CD14-positive monocyte (primary cell): ENCODE measurements at regions not wholly inside any gene's neighbourhood (a gene's known extent, or its start where the extent isn't known, plus 50 kb on each side); places are given as distances from the start of the nearest gene placed in this dataset.

ENCODE experiments used
- DNase-seq, 3 donors: peaks; one replicate each; pipeline ENCODE4 v3.0.0-alpha.2; 2011 to 2022
- H2AFZ ChIP-seq: 2 replicates; pipeline ENCODE4 v1.6.0; 2012; ENCODE audit warnings: mild to moderate bottlenecking, low read depth, low read length, inconsistent platforms; ENCODE audit not compliant: insufficient read depth, poor library complexity, severe bottlenecking
- H3K27ac ChIP-seq, 2 donors: 1 replicate in 1 of 2; 2 replicates in 1 of 2; pipeline ENCODE4 v1.5.1; 2012 to 2013; ENCODE audit warnings: low read length in 2 of 2, control low read depth in 1 of 2, inconsistent platforms in 1 of 2, low read depth in 1 of 2, mild to moderate bottlenecking in 1 of 2
- H3K27me3 ChIP-seq, 2 donors: one replicate each; pipeline versions ENCODE4 v1.6.0 to v1.6.1; 2011 to 2013; ENCODE audit warnings: low read length in 2 of 2; ENCODE audit not compliant: control insufficient read depth in 2 of 2, insufficient read depth in 2 of 2
- H3K36me3 ChIP-seq, 2 donors: replicated peaks in 1 of 2; 1 replicate in 1 of 2; 2 replicates in 1 of 2; pipeline versions ENCODE4 v1.5.1 to v1.6.1; 2012 to 2013; ENCODE audit warnings: low read length in 2 of 2, control low read depth in 1 of 2, inconsistent platforms in 1 of 2, mild to moderate bottlenecking in 1 of 2; ENCODE audit not compliant: insufficient read depth in 2 of 2, control insufficient read depth in 1 of 2
- H3K4me1 ChIP-seq, 2 donors: 1 replicate in 1 of 2; 2 replicates in 1 of 2; pipeline versions ENCODE4 v1.5.1 to v1.6.1; 2012 to 2013; ENCODE audit warnings: low read length in 2 of 2, control low read depth in 1 of 2, inconsistent platforms in 1 of 2, mild to moderate bottlenecking in 1 of 2, moderate library complexity in 1 of 2; ENCODE audit not compliant: insufficient read depth in 2 of 2, control insufficient read depth in 1 of 2
- H3K4me2 ChIP-seq: replicated peaks from 2 replicates; pipeline ENCODE3; 2012; ENCODE audit warnings: low read length, moderate library complexity, mild to moderate bottlenecking; ENCODE audit not compliant: poor library complexity, severe bottlenecking; ENCODE audit errors: extremely low read depth
- H3K4me3 ChIP-seq, 3 experiments: fragments of 200-600 bp in 1 of 3; sonication (generic) in 1 of 3; replicated peaks in 1 of 3; 1 replicate in 2 of 3; 2 replicates in 1 of 3; pipeline ENCODE4 v1.5.1; 2011 to 2013; ENCODE audit warnings: low read length in 3 of 3, mild to moderate bottlenecking in 3 of 3, control low read depth in 2 of 3, low read depth in 2 of 3, inconsistent platforms in 1 of 3, moderate library complexity in 1 of 3
- H3K79me2 ChIP-seq: 2 replicates; pipeline ENCODE4 v1.6.0; 2012; ENCODE audit warnings: mild to moderate bottlenecking, control low read depth, inconsistent platforms, low read length, moderate library complexity; ENCODE audit not compliant: insufficient read depth
- H3K9ac ChIP-seq: 2 replicates; pipeline ENCODE4 v1.6.0; 2017; ENCODE audit warnings: low read length, mild to moderate bottlenecking; ENCODE audit not compliant: insufficient read depth, poor library complexity, severe bottlenecking
- H3K9me3 ChIP-seq, 2 donors: replicated peaks in 1 of 2; 1 replicate in 1 of 2; 2 replicates in 1 of 2; pipeline versions ENCODE4 v1.5.1 to v1.6.1; 2012 to 2013; ENCODE audit warnings: low read length in 2 of 2, control low read depth in 1 of 2; ENCODE audit not compliant: control insufficient read depth in 1 of 2, insufficient read depth in 1 of 2
- H4K20me1 ChIP-seq: 2 replicates; pipeline ENCODE4 v1.6.0; 2012; ENCODE audit warnings: mild to moderate bottlenecking, low read length, control low read depth, moderate library complexity; ENCODE audit not compliant: insufficient read depth
- H3K27ac Mint-ChIP-seq, 7 donors: one replicate each; pipeline ENCODE4 v1.8.0; 2020; ENCODE audit warnings: mild to moderate bottlenecking in 7 of 7, mixed read lengths in 7 of 7, moderate library complexity in 6 of 7, inconsistent platforms in 2 of 7
- H3K27me3 Mint-ChIP-seq, 3 donors: one replicate each; pipeline ENCODE4 v1.8.0; 2021 to 2022; ENCODE audit warnings: low read depth in 3 of 3, mild to moderate bottlenecking in 3 of 3, mixed read lengths in 3 of 3, moderate library complexity in 3 of 3, inconsistent platforms in 1 of 3
- H3K36me3 Mint-ChIP-seq, 2 donors: one replicate each; pipeline ENCODE4 v1.8.0; 2020; ENCODE audit warnings: mixed read lengths in 2 of 2, inconsistent platforms in 1 of 2, mild to moderate bottlenecking in 1 of 2
- H3K4me1 Mint-ChIP-seq: one replicate; pipeline ENCODE4 v1.8.0; 2020; ENCODE audit warnings: mild to moderate bottlenecking, mixed read lengths
- H3K4me3 Mint-ChIP-seq, 2 donors: one replicate each; pipeline ENCODE4 v1.8.0; 2020; ENCODE audit warnings: mild to moderate bottlenecking in 2 of 2, mixed read lengths in 2 of 2, moderate library complexity in 1 of 2
- H3K9me3 Mint-ChIP-seq, 7 donors: one replicate each; pipeline ENCODE4 v1.8.0; 2020 to 2022; ENCODE audit warnings: mixed read lengths in 7 of 7, mild to moderate bottlenecking in 6 of 7, moderate library complexity in 6 of 7, inconsistent platforms in 2 of 7
- CTCF ChIP-seq: fragments of 200-600 bp; IDR thresholded peaks from one replicate; pipeline ENCODE4 v1.8.0; 2022; ENCODE audit warnings: antibody characterized with exemption, mild to moderate bottlenecking
- WGBS: methylation state at CpG from one replicate; pipeline ENCODE4 v1.1.5; 2013; ENCODE audit warnings: missing lambda C conversion rate; ENCODE audit not compliant: insufficient coverage; 5-methylcytosine and 5-hydroxymethylcytosine counted together
- intact Hi-C, 2 donors: fragments of 100-400 bp; cut with micrococcal nuclease; formaldehyde crosslinking; loops; one replicate each; pipeline versions ENCODE4 v1.15.0 to v1.15.1; 2023

GRCh38 chr1:182174513-182174855 is 113.0 kb upstream of the ZNF648 start:
- no peak overlapping the region for H3K4me2 ChIP-seq
- H3K79me2 ChIP-seq = no peaks in the 10 kb centered on the region
- TF ChIP-seq CTCF = no peak
- no CpG with 5 or more reads among the region's 1 CpG for WGBS
- Mint-ChIP-seq H3K9me3 (peaks cover 0 to 2% (median 0%) of the 10 kb centered on the region in 7 donors), H3K27ac (peak overlapping the region in 5 of 7 donors; percentile 64 to 92 (median 84)), H3K4me3 (no peak overlapping the region), H3K36me3 (no peaks in the 10 kb centered on the region), H3K27me3 (peaks cover 0 to 3% (median 0%) of the 10 kb centered on the region in 3 donors), H3K4me1 (peaks cover 41% of the 10 kb centered on the region)
- no peak overlapping the region for H3K9ac ChIP-seq
- no peaks in the 10 kb centered on the region for H3K36me3 ChIP-seq
- intact Hi-C loops = no loop called here
- no peaks in the 10 kb centered on the region for H3K9me3 ChIP-seq
- H3K27me3 ChIP-seq = no peaks in the 10 kb centered on the region
- no peaks in the 10 kb centered on the region for H4K20me1 ChIP-seq
- peak overlapping the region in 1 of 2 donors; percentile 42 for H3K27ac ChIP-seq
- H3K4me1 ChIP-seq = peaks cover 46 to 66% of the 10 kb centered on the region in 2 donors
- H3K4me3 ChIP-seq = peak overlapping the region in 1 of 3 experiments; percentile 3
- DNase-seq = no peak
- H2AFZ ChIP-seq = no peak overlapping the region

GRCh38 chr1:182173808-182174512 is 112.4 kb upstream of the ZNF648 start:
- Histone ChIP-seq H3K4me3 (peak overlapping the region in 1 of 3 experiments; percentile 3), H3K4me1 (peaks cover 51 to 71% of the 10 kb centered on the region in 2 donors), H3K36me3 (no peaks in the 10 kb centered on the region), H3K4me2 (no peak overlapping the region), H3K9ac (no peak overlapping the region), H3K27me3 (no peaks in the 10 kb centered on the region), H4K20me1 (no peaks in the 10 kb centered on the region), H3K79me2 (no peaks in the 10 kb centered on the region), H2AFZ (no peak overlapping the region), H3K9me3 (no peaks in the 10 kb centered on the region), H3K27ac (peak overlapping the region in 1 of 2 donors; percentile 42)
- Mint-ChIP-seq H3K27ac (peak overlapping the region in 6 of 7 donors; percentile 6 to 87 (median 63)), H3K4me1 (peaks cover 46% of the 10 kb centered on the region), H3K36me3 (no peaks in the 10 kb centered on the region), H3K9me3 (no peaks in the 10 kb centered on the region), H3K27me3 (peaks cover 0 to 3% (median 0%) of the 10 kb centered on the region in 3 donors), H3K4me3 (no peak overlapping the region)
- TF ChIP-seq CTCF = no peak
- intact Hi-C loops = no loop called here
- peak in 1 of 3 donors; percentile 25 for DNase-seq
- 100% methylated on average over 1 of the region's 5 CpGs for WGBS
